ENCODE measurements at regions not wholly inside any gene's neighbourhood (a gene's known extent, or its start where the extent isn't known, plus 50 kb on each side); places are given as distances from the start of the nearest gene placed in this dataset.

DNA sequence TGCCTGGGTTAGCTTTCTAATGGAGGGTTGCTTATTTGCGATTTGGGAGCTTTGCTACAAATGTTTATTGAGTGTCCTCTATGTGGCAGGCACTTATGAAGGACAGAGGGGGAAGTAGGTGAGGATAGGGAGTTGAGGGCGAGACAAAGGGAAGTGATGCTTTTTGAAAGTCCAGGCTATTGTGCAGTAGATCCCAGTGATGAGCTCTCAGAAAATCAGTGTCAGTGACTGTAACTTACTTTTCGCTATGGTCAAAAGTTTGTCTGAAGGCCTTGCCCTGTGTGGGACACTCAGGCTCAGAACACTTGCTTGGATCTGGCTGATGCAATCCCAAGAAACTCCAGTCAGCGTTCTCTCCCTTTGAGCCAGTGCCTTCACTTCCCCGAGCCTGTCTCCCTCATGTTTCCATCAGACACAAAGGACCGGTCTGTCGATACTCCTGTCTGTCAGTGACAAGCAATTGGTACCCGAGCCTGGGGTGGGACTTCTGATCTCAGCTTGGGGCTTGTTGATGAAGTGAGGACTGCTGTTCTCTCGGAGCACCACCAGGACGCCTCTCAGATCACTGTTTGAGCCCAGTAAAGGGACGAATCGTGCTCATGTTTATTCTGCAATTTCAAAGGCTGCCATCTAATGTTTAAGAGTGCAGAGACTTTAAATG is 63.1 kb upstream of the SORCS3 start (continued):
- TF ChIP-seq, protein P1, sequence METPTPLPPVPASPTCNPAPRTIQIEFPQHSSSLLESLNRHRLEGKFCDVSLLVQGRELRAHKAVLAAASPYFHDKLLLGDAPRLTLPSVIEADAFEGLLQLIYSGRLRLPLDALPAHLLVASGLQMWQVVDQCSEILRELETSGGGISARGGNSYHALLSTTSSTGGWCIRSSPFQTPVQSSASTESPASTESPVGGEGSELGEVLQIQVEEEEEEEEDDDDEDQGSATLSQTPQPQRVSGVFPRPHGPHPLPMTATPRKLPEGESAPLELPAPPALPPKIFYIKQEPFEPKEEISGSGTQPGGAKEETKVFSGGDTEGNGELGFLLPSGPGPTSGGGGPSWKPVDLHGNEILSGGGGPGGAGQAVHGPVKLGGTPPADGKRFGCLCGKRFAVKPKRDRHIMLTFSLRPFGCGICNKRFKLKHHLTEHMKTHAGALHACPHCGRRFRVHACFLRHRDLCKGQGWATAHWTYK (CRISPR knock-in tag; IDR thresholded peaks at IDR 0.05): peak; percentile 17; the same call in 1 of the 2 replicates
- no peak for TF ChIP-seq ZNF436 (CRISPR knock-in tag; IDR thresholded peaks at IDR 0.05)
- no peak for TF ChIP-seq NR2C2 (CRISPR knock-in tag; IDR thresholded peaks at IDR 0.05)
- peak; percentile 47; the same call in 1 of the 2 replicates for TF ChIP-seq NR2C2 (tag; IDR thresholded peaks at IDR 0.05)
- no peak for TF ChIP-seq HDAC1 (IDR thresholded peaks at IDR 0.05)
- no peak; the same call in 1 of the 2 replicates for TF ChIP-seq NFXL1 (CRISPR knock-in tag; IDR thresholded peaks at IDR 0.05)
- peak in 1 of 2 experiments; percentile 64; a peak in 2 of 4 replicates for TF ChIP-seq TEAD1 (CRISPR knock-in tag; IDR thresholded peaks at IDR 0.05)
- TF ChIP-seq DDX20 (tag; IDR thresholded peaks at IDR 0.05; ENCODE audit: low read depth): peak; percentile 67; the same call in 1 of the 2 replicates
- peak; percentile 71; the same call in 1 of the 2 replicates for TF ChIP-seq DMBX1 (CRISPR knock-in tag; IDR thresholded peaks at IDR 0.05; ENCODE audit: borderline replicate concordance)
- no peak for TF ChIP-seq JUNB (CRISPR knock-in tag; conservative IDR thresholded peaks at IDR 0.05)
- TF ChIP-seq ZBTB12 (CRISPR knock-in tag; IDR thresholded peaks at IDR 0.05): no peak
- TF ChIP-seq ATF3 (IDR thresholded peaks at IDR 0.05): peak; percentile 81
- no peak for TF ChIP-seq ATF3 (CRISPR knock-in tag; conservative IDR thresholded peaks at IDR 0.05)
- TF ChIP-seq MTA3 (IDR thresholded peaks at IDR 0.05; ENCODE audit: borderline replicate concordance): 0 out of 2 replicates have a peak, but pooled peaks have one; percentile 23
- TF ChIP-seq VEZF1 (CRISPR knock-in tag; IDR thresholded peaks at IDR 0.05): 0 out of 2 replicates have a peak, but pooled peaks have one; percentile 7
- peak; percentile 32; the same call in 1 of the 2 replicates for TF ChIP-seq ATF7 (IDR thresholded peaks at IDR 0.05)
- no peak for TF ChIP-seq SRSF1 (IDR thresholded peaks at IDR 0.05; ENCODE audit: low read depth, low read length)
- TF ChIP-seq ZZZ3 (IDR thresholded peaks at IDR 0.05): no peak
- TF ChIP-seq KLF10 (CRISPR knock-in tag; IDR thresholded peaks at IDR 0.05): no peak
- TF ChIP-seq ZFPM2 (CRISPR knock-in tag; IDR thresholded peaks at IDR 0.05): 0 out of 2 replicates have a peak, but pooled peaks have one; percentile 40
- peak; percentile 86 for TF ChIP-seq ZNF175 (CRISPR knock-in tag; IDR thresholded peaks at IDR 0.05; ENCODE audit: low read depth)
- TF ChIP-seq HMGXB4 (CRISPR knock-in tag; IDR thresholded peaks at IDR 0.05): no peak
- no peak for TF ChIP-seq ZNF24 (IDR thresholded peaks at IDR 0.05)

Data from K562 (cell line).